DMS79 treated with DMSO at 0.1 percent for 48 hours (cell line): ENCODE measurements at regions not wholly inside any gene's neighbourhood (a gene's known extent, or its start where the extent isn't known, plus 50 kb on each side); places are given as distances from the start of the nearest gene placed in this dataset.
"Not testable (repeated sequence)": the region's sequence is repeated elsewhere in the genome, so short reads cannot be mapped to it uniquely, and the experiment has no call there.

ENCODE experiments used
- DNase-seq: peaks from one replicate; lab custom pipeline; 2025; lab: John Stamatoyannopoulos, UW

- no peak for DNase-seq
Observed at GRCh38 chr6:139711804-139712585, 337.5 kb upstream of the CITED2 start.

DNA sequence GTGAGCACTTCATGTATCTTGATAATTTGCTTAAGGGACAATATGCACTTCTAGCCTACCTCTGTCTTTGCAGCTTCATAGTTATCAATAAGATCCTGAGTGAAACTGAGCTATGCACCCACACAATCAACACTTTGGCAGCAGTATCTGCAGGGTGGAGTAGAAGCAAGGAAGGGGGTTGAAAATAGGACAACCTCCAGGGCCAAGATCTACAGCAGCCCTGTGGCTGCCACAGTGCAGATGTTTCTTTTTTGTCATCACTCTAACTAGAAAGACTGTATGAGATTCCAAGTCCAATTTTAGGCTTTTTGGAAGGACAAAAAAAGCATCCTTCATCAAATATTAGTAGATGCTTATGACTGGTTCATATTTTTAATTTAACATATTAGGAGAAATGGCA, 336.1 kb upstream of the CITED2 start:
- no peak for DNase-seq

DNA sequence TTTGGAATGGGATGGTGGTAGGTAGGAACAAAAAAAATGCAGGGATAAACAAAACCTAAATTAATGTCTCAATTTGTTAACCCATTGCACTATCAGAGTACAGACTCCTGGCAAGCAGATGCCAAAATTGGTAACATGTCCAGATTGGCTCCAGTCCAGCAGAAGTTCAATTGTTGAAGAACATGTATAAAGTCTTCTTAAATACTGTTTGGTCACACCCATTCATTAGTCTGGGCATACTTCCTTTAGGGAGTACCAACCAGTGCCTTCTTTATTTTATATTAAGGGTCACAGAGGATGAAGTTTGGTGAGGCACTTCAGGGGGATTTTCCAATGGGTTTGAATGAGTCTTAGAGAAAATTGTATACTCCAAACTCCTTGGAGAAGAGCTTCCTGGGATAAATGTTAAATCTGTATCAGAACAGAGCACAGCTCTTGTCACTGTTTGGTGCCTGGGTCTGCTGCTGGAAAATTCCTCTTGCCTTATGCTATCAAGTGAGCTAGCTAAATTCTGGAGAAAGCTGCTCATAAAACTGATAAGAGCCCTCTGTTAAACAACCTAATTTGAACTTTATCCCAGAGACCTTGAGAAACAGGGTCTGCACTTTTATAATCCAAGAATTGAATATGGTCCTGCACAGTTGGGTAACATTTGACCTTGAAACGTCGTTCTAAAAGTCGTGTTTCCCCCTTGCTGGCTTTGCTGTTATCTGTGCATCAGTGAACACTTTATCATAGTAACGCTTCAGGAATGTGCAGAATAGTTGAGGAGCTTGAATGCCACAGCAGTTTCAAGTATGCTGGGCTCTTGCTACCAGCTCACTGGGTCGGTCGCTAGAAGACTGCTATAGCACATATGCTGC, 334.1 kb upstream of the CITED2 start:
- no peak for DNase-seq

GRCh38 chr6:139706912-139707311, 332.5 kb upstream of the CITED2 start:
- DNase-seq: no peak

- no peak for DNase-seq
Observed at GRCh38 chr6:139705284-139705683, 330.8 kb upstream of the CITED2 start.

DNA sequence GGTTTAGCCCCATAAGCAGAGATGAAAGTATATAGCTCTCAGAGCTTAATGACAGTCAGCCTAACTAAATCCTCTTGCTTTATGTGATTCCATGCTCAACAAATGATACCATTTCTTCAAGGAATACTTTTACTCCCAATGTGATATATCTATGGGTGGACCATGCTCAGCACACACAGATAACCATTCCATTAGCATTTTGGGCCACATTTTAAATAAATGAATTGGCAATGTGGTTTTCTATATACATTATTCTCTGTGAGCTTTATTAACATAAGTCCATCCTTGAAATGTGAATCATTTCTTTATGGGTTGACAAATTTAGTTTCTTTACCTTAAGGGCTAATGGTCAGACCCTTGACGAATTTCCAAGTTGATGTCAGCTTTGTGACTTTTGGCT, 329.3 kb upstream of the CITED2 start:
- DNase-seq: no peak

DNA sequence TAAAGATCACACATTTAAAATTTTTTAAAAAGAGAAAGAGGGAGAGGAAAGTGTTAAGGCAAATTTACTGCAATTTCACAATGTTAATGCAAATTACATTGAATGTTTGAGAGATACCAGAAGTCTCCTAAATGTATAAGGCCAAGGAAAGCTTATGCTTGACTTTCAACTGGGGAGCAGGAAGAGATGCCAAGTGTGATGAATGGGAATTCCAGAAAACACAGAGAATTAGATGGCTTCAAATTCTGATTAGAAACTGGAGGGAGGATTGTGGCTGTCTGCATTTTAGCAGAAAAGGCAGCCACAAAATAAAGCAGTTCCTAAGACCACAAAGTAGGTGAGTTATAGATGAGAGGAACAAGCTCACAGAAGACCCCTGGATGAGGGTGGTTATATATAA, 328.3 kb upstream of the CITED2 start:
- no peak for DNase-seq

DNA sequence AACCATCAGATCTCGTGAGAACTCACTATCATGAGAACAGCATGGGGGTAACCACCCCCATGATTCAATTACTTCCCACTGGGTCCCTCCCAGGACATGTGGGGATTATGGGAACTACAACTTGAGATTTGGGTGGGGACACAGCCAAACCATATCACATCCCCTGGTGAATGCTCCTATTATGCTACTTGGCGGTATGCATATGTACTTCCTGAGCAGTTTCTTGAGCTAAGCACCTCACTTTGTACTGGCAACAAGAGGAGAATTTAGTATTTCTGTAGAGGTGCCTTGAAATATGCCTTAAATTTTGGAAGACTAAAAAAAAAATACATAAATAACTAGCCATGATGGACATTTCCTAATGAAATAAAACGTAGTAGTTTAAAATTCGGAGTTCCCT, 327.2 kb upstream of the CITED2 start:
- no peak for DNase-seq

GRCh38 chr6:139701003-139701402, 326.6 kb upstream of the CITED2 start:
- no peak for DNase-seq

DNA sequence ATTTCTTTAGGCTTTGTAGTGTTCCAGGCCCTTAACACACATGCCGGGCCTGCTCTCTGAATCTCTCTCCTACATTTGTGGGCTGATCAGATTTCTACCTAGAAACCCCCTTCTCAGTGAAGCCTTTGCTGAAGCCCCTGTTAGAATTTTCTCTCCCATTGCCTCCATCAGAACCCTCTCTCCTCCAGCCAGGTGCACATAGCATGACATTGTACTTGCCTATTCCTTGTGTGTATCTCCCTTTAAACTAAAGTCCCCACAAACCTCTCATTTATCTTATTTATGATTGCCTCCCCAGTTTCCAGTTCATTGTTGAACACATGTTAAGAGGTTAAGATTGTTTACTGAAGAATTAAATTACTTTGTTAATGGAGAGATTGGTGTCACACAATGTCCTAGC, 325.5 kb upstream of the CITED2 start:
- DNase-seq: no peak

DNA sequence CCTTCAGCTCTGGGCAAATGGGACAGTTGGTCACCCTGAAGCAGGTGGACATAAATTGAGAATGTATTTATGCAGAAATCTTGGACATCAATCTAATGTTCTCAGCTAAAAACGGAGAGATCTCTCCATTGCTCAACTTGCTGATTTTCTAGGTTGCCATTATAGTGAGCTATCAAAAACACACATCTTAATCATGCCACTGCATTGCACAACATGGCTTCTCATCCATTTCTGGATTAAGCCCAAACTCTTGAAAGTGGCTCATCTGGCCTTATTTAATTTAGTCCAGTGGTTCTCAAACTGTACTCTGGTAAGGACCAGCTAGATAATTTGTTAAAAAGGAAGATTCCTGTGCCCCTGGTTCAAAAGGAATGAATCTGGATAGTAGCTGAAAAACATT, 324.9 kb upstream of the CITED2 start:
- DNase-seq: no peak

GRCh38 chr6:139698526-139699176, 324.2 kb upstream of the CITED2 start:
- no peak for DNase-seq

GRCh38 chr6:139697856-139698255, 323.4 kb upstream of the CITED2 start:
- DNase-seq: not testable (repeated sequence)

DNA sequence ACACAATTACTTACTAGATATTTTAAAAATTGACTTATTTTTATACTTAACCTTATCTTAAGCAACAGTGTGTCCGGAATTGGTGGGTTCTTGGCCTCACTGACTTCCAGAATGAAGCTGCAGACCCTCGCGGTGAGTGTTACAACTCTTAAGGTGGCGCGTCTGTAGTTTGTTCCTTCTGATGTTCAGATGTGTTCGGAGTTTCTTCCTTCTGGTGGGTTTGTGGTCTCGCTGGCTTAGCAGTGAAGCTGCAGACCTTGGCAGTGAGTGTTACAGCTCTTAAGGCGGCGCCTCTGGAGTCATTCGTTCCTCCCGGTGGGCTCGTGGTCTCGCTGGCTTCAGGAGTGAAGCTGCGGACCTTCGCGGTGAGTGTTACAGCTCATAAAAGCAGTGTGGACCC, 322.5 kb upstream of the CITED2 start:
- DNase-seq: not testable (repeated sequence)

GRCh38 chr6:139695361-139695760, 320.9 kb upstream of the CITED2 start:
- DNase-seq: no peak

- no peak for DNase-seq
Observed at GRCh38 chr6:139693735-139694134, 319.3 kb upstream of the CITED2 start.

- no peak for DNase-seq
Observed at GRCh38 chr6:139690007-139690406, 315.6 kb upstream of the CITED2 start.

DNA sequence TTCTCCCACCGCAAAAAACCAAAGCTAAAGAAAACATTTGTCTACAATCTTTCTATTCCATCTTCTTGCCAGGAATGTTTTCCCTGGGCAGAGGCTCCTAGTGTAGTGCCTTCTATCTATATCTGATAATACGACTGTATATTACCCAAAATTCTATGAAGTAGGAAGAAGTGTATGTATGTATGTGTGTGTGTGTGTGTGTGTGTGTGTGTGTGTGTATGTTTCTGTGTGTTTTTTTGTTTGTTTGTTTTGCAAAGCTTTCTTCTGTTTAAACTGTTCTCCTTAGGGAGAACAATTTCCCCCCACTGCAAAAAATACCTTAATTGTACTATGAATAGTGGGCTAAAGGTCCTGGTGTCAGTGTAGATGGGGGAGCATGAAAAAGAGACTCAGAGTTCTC, 312.6 kb upstream of the CITED2 start:
- DNase-seq: no peak

- DNase-seq: no peak
Observed at GRCh38 chr6:139686308-139686707, 311.9 kb upstream of the CITED2 start.

GRCh38 chr6:139685009-139685408, 310.6 kb upstream of the CITED2 start:
- no peak for DNase-seq

- no peak for DNase-seq
Observed at GRCh38 chr6:139680819-139681218, 306.4 kb upstream of the CITED2 start.

DNA sequence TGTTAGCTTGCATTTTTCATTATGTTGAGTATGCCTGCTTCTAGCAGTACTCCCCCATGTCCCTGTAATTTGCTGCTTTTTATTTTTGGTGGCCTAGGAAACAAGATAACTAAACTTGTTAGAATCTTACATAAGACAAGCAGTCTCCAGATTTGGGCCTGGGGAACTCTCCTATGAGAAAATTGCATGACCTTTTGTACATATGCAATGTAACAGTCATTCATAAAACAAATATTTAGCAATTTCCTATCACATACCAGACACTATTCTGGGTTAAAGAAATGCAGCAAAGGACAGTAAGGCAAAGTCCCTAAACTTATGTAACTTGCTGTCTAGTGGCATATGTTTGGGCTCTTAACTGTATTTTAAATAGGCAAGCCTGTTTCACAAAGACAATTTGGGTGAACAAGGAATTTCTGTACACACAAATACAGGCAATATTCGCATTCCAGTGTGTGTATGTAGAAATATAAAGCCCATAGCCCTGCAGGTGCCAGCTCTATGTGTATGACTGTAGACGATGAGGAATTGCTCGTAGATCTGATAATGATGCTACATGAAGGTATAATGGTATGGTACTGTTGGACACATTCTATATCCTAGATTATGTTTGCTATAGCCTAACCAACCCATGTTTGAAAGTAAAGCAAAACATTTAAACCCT, 305.2 kb upstream of the CITED2 start:
- DNase-seq: no peak
